Fibroblast of lung (primary cell): ENCODE measurements at regions not wholly inside any gene's neighbourhood (a gene's known extent, or its start where the extent isn't known, plus 50 kb on each side); places are given as distances from the start of the nearest gene placed in this dataset.

Experiments
- DNase-seq, 2 donors: peaks; one replicate each; pipeline versions ENCODE4 v3.0.0 to v3.0.0-alpha.2; 2010; ENCODE audit warnings: low read depth in 2 of 2
- H2AFZ ChIP-seq: 2 replicates; pipeline ENCODE4 v1.5.1; 2012; ENCODE audit warnings: low read length, control low read depth, inconsistent platforms
- H3K27ac ChIP-seq: 2 replicates; pipeline ENCODE4 v1.5.1; 2011; ENCODE audit warnings: low read length, control low read depth; ENCODE audit not compliant: insufficient read depth
- H3K27me3 ChIP-seq: 2 replicates; pipeline ENCODE4 v1.5.1; 2011; ENCODE audit warnings: mild to moderate bottlenecking, low read length; ENCODE audit not compliant: control insufficient read depth, insufficient read depth
- H3K36me3 ChIP-seq: 2 replicates; pipeline ENCODE4 v1.5.1; 2011; ENCODE audit warnings: low read length; ENCODE audit not compliant: control insufficient read depth, insufficient read depth
- H3K4me1 ChIP-seq: 2 replicates; pipeline ENCODE4 v1.5.1; 2011; ENCODE audit warnings: low read length; ENCODE audit not compliant: control insufficient read depth, insufficient read depth; ENCODE audit errors: extremely low read depth
- H3K4me2 ChIP-seq: 2 replicates; pipeline ENCODE4 v1.5.1; 2011; ENCODE audit warnings: low read length, control low read depth; ENCODE audit not compliant: insufficient read depth; ENCODE audit errors: extremely low read depth
- H3K4me3 ChIP-seq, 4 experiments: fragments of 200-600 bp in 1 of 4; sonication (generic) in 1 of 4; replicated peaks in 1 of 4; 2 replicates each; pipeline ENCODE4 v1.5.1; 2011 to 2016; ENCODE audit warnings: low read length in 4 of 4, low read depth in 3 of 4, mild to moderate bottlenecking in 3 of 4, control low read depth in 2 of 4, inconsistent platforms in 1 of 4, mixed read lengths in 1 of 4; ENCODE audit not compliant: insufficient read depth in 1 of 4; ENCODE audit errors: control extremely low read depth in 1 of 4
- H3K79me2 ChIP-seq: 2 replicates; pipeline ENCODE4 v1.5.1; 2012; ENCODE audit warnings: mild to moderate bottlenecking, low read length, inconsistent platforms; ENCODE audit not compliant: control insufficient read depth, insufficient read depth
- H3K9ac ChIP-seq: 2 replicates; pipeline ENCODE4 v1.5.1; 2011; ENCODE audit warnings: mild to moderate bottlenecking, low read length, control low read depth; ENCODE audit not compliant: insufficient read depth
- H3K9me3 ChIP-seq: 2 replicates; pipeline ENCODE4 v1.5.1; 2012; ENCODE audit warnings: low read depth, low read length; ENCODE audit not compliant: control insufficient read depth, insufficient read depth
- H4K20me1 ChIP-seq: 2 replicates; pipeline ENCODE4 v1.5.1; 2011; ENCODE audit warnings: low read length; ENCODE audit not compliant: control insufficient read depth, insufficient read depth; ENCODE audit errors: extremely low read depth
- EZH2 ChIP-seq: IDR thresholded peaks from 2 replicates; pipeline ENCODE4 v1.5.1; 2012; ENCODE audit warnings: low read length, control low read depth, mild to moderate bottlenecking; ENCODE audit errors: missing control alignments
- TF ChIP-seq, protein P1 (sequence below), 2 donors: IDR thresholded peaks in 1 of 2; conservative IDR thresholded peaks in 1 of 2; 1 replicate in 1 of 2; 2 replicates in 1 of 2; pipeline ENCODE4 v1.5.1; 2011 to 2012; ENCODE audit warnings: low read length in 2 of 2, control low read depth in 1 of 2, inconsistent platforms in 1 of 2, low read depth in 1 of 2, mild to moderate bottlenecking in 1 of 2

DNA sequence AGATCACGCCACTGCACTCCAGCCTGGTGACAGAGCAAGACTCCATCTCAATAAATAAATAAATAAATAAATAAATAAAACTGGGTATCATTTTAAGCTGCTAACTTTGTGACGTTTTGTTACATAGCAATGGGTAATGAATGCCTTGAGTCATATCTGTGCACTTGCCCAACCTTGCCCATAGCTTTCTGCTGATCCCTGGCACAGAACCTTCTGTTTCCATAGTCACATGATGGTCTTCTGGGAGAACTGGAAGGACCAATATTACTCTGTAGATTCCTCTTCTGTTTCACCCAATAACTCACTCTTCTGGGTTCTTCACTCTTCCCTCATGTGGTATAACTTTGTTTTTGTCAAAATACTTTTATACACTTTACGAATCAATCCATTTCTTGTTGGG lies 140.8 kb downstream of the SCARB1 start:
- TF ChIP-seq EZH2, result no peak
- TF ChIP-seq, protein P1, sequence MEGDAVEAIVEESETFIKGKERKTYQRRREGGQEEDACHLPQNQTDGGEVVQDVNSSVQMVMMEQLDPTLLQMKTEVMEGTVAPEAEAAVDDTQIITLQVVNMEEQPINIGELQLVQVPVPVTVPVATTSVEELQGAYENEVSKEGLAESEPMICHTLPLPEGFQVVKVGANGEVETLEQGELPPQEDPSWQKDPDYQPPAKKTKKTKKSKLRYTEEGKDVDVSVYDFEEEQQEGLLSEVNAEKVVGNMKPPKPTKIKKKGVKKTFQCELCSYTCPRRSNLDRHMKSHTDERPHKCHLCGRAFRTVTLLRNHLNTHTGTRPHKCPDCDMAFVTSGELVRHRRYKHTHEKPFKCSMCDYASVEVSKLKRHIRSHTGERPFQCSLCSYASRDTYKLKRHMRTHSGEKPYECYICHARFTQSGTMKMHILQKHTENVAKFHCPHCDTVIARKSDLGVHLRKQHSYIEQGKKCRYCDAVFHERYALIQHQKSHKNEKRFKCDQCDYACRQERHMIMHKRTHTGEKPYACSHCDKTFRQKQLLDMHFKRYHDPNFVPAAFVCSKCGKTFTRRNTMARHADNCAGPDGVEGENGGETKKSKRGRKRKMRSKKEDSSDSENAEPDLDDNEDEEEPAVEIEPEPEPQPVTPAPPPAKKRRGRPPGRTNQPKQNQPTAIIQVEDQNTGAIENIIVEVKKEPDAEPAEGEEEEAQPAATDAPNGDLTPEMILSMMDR (conservative IDR thresholded peaks at IDR 0.05 in 1 of 2, IDR thresholded peaks at IDR 0.05 in 1 of 2; ENCODE audit: low read depth in 1 of 2, low read length in 2 of 2), result no peak
- Histone ChIP-seq H3K4me3 (no peak overlapping the region), H3K36me3 (no peaks in the 10 kb centered on the region), H3K27me3 (peaks cover 4% of the 10 kb centered on the region), H3K4me2 (no peak overlapping the region), H3K27ac (no peak overlapping the region), H4K20me1 (no peaks in the 10 kb centered on the region), H3K9ac (no peak overlapping the region), H3K9me3 (no peaks in the 10 kb centered on the region), H2AFZ (no peak overlapping the region), H3K4me1 (no peaks in the 10 kb centered on the region), H3K79me2 (no peaks in the 10 kb centered on the region)
- no peak for DNase-seq

DNA sequence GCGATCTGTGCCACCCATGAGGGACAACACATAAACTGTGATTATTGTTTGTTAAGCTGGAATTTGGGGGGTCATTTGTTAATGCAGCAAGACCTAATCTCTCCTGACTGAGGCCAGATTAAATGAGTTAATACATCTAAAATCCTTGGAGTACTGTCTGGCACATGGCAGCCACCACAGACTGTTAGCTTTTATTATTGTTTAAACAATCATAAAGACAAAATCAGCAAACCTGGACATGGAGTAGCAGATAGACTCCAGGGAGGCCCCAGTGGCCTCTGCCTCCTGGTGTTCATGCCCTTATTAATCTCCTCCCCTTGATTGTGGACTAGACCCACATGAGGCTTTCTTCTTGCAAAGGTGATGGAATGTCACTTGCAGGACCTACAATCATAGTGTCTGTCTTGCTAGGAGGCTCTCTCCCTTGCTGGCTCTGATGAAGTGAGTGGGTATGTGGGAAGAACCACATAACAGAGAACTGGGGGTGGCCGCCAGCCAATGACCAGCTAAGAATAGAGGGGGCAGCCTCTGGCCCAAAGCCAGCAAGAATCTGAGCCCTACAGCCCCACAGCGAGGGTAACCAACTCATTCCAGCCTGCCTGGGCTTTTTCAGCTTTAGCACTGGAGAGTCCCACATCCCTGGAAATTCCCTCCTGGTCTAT lies 142.0 kb downstream of the SCARB1 start:
- peak in 1 of 2 donors; percentile 79 for DNase-seq
- Histone ChIP-seq H2AFZ (no peak overlapping the region), H3K9ac (no peak overlapping the region), H3K79me2 (no peaks in the 10 kb centered on the region), H3K27ac (no peak overlapping the region), H3K4me1 (no peaks in the 10 kb centered on the region), H3K27me3 (peaks cover 4% of the 10 kb centered on the region), H4K20me1 (no peaks in the 10 kb centered on the region), H3K4me2 (no peak overlapping the region), H3K9me3 (no peaks in the 10 kb centered on the region), H3K4me3 (no peak overlapping the region), H3K36me3 (no peaks in the 10 kb centered on the region)
- TF ChIP-seq, protein P1 (conservative IDR thresholded peaks at IDR 0.05 in 1 of 2, IDR thresholded peaks at IDR 0.05 in 1 of 2; ENCODE audit: low read depth in 1 of 2, low read length in 2 of 2), result no peak
- TF ChIP-seq EZH2, result no peak

DNA sequence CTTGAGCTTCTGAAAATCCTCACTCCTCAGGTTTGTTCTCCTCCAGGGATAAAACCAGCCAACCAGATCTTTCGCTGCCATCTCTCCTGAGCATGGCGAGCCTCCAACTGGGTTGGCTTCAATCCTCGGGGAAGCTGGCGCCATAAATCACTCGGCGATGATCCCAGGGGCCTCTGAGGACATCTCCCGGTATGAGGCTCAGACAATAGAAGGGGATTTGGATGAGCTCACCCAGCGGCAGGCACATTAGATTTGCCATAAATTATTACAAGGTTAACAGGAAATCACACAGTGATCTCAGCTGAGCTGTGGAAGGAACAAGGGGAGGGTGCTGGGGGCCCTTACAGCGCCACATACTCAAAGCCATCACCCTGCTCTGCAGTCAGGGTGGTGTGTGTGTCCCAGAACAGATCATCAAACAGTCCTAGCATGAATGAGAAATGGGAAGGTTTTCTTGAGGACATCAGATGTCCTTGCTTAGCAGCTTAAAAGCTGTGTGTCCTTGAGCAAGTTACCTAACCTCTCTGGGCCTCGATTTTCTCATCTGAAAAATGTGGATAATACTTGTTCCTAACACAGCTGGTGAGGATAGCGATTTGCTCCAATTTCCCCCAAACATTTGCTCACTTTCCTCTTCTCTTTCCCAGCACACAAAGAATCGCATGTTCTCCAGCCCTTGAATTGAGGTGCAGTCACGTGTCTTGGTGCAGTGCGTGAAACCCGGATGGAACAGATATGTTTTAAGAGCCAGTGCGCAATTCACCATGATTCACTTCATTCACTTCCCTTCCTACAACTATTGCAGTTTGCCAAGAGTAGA lies 142.8 kb downstream of the SCARB1 start:
- Histone ChIP-seq H3K4me2 (no peak overlapping the region), H3K79me2 (no peaks in the 10 kb centered on the region), H3K4me1 (no peaks in the 10 kb centered on the region), H2AFZ (no peak overlapping the region), H4K20me1 (no peaks in the 10 kb centered on the region), H3K27me3 (peaks cover 4% of the 10 kb centered on the region), H3K4me3 (no peak overlapping the region), H3K9ac (no peak overlapping the region), H3K9me3 (no peaks in the 10 kb centered on the region), H3K27ac (no peak overlapping the region), H3K36me3 (no peaks in the 10 kb centered on the region)
- DNase-seq, result peak; percentile 27 to 87
- TF ChIP-seq EZH2, result no peak
- TF ChIP-seq, protein P1 (conservative IDR thresholded peaks at IDR 0.05 in 1 of 2, IDR thresholded peaks at IDR 0.05 in 1 of 2; ENCODE audit: low read depth in 1 of 2, low read length in 2 of 2), result no peak
